AG09309 (cell line): ENCODE measurements at regions not wholly inside any gene's neighbourhood (a gene's known extent, or its start where the extent isn't known, plus 50 kb on each side); places are given as distances from the start of the nearest gene placed in this dataset.

Source experiments
- DNase-seq: peaks from one replicate; pipeline ENCODE4 v3.0.0-alpha.2; 2010; ENCODE audit warnings: low read depth
- H3K4me3 ChIP-seq: 2 replicates; pipeline ENCODE4 v1.5.1; 2011; ENCODE audit warnings: mild to moderate bottlenecking, low read depth, low read length, moderate library complexity; ENCODE audit not compliant: control insufficient read depth
- TF ChIP-seq, protein P1 (sequence below): IDR thresholded peaks from 2 replicates; pipeline ENCODE4 v1.5.1; 2011; ENCODE audit warnings: mild to moderate bottlenecking, low read depth, low read length, inconsistent platforms; ENCODE audit not compliant: insufficient read depth, control insufficient read depth; ENCODE audit errors: missing control alignments

DNA sequence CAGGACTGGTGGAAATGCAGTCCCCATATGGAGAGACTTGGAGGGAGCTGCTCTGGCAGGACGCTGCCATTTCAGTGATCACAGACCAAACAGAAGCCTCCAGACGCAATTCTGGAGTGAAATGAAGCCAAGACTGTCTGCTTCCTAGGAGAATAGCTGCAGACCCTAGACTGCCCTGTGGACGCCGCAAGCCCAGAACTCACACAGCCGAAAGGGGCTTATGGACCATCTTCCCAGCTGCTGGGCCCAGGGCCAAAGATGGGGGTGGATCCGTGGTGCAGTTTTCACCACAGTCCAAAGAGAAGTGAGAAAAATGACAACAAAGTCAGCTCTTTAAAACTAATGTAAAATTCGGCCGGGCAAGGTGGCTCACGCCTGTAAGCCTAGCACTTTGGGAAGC is 165.7 kb downstream of the CBLN1 start:
- TF ChIP-seq, protein P1, sequence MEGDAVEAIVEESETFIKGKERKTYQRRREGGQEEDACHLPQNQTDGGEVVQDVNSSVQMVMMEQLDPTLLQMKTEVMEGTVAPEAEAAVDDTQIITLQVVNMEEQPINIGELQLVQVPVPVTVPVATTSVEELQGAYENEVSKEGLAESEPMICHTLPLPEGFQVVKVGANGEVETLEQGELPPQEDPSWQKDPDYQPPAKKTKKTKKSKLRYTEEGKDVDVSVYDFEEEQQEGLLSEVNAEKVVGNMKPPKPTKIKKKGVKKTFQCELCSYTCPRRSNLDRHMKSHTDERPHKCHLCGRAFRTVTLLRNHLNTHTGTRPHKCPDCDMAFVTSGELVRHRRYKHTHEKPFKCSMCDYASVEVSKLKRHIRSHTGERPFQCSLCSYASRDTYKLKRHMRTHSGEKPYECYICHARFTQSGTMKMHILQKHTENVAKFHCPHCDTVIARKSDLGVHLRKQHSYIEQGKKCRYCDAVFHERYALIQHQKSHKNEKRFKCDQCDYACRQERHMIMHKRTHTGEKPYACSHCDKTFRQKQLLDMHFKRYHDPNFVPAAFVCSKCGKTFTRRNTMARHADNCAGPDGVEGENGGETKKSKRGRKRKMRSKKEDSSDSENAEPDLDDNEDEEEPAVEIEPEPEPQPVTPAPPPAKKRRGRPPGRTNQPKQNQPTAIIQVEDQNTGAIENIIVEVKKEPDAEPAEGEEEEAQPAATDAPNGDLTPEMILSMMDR, result no peak
- no peak for DNase-seq

DNA sequence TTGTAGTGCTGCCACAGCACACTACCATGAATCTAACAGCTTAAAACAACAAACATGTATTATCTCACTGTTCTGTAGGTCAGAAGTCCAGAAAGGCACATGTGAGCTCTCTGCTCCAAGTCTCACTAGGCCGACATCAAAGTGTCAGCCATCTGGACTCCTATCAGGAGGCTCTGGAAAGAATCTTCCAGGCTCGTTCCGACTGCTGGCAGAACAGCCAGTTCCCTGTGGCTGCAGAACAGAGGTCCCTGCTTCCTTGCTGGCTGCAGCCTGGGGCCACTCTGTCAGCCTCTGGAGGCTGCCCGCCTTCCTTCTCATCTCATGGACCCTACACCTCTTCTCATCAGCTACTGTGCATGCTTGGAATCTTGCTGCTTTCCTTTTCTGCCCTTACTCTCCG is 168.9 kb downstream of the CBLN1 start:
- no peak overlapping the region for H3K4me3 ChIP-seq
- no peak for DNase-seq
- TF ChIP-seq, protein P1, result no peak

More for the DNA sequence above, 165.7 kb downstream of the CBLN1 start:
- no peak overlapping the region for H3K4me3 ChIP-seq

DNA sequence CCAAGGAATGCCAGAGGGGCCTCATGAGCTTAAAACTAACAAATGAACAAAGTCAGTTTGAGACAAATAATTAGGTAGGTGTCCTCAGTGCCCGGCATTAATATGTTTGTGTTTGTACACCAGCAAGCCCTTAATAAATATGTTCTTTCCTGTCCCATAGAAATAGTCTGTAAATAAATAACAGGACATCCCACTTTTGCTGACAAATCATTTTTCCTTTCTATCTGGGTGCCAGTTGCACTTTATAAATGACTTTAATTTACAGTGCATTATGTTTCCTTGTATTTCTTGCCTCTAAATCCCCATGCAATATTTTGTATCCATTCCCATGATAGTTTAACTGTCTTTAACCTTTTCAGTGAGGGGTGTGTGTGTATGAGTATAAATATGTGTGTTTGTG is 170.3 kb downstream of the CBLN1 start:
- H3K4me3 ChIP-seq, result no peak overlapping the region
- DNase-seq, result no peak
- TF ChIP-seq, protein P1, result no peak

DNA sequence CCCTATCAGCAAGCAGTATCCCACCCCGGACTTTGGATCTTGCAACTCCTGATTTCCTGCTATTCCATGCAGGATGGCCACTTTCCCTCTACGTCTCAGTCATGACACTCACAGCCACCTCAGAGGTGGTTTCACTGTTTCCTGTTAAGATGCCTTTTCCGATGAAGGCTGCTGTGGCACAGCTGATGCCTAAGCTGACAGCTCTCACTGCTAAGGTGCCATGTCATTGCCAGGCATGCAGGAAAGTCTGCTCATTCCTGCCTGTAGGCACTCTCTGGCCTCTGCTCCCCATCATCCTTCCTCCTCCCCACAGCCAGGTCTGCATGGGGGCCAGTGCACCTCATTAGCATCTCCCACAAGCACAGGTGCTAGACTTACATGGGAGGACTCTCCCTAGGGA is 173.0 kb downstream of the CBLN1 start:
- no peak overlapping the region for H3K4me3 ChIP-seq
- DNase-seq, result no peak
- TF ChIP-seq, protein P1, result no peak

DNA sequence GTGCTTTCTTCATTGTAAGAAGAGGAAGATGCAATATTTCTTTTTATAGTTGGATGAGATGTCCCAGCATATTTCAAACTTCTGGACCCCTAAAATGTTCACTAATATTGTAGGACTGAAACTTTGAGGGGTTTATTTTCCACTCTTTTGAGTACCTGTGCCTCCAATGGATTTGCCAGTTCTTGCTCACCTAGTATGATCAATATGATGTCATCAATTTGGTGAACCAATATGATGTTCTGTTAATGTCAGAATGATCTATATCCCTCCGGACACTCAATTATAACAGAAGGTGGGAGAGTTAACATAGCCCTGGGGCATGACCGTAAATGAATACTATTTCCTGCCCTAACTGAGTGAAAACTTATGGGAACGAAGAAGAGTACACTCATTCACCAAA is 178.3 kb downstream of the CBLN1 start:
- TF ChIP-seq, protein P1, result no peak
- DNase-seq, result no peak
- H3K4me3 ChIP-seq, result no peak overlapping the region

DNA sequence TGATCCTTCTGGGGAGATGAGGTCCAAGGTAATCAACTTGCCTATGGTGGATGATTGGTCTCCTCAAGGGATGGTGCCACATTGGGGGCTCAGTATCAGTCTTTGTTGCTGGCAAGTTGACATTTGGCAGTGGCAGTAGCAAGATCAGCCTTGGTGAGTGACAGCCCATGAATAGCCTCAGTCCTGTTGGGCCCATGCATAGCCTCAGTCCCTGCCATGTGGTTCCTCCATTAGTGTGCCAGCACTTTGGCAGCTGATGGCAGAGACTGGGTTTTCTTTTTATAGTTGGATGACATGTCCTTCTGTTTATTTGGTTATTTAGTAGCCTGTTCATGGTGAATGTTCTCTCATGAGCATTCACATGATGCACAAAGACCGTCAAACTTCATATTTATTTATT is 179.6 kb downstream of the CBLN1 start:
- H3K4me3 ChIP-seq, result no peak overlapping the region
- TF ChIP-seq, protein P1, result no peak
- DNase-seq, result no peak

DNA sequence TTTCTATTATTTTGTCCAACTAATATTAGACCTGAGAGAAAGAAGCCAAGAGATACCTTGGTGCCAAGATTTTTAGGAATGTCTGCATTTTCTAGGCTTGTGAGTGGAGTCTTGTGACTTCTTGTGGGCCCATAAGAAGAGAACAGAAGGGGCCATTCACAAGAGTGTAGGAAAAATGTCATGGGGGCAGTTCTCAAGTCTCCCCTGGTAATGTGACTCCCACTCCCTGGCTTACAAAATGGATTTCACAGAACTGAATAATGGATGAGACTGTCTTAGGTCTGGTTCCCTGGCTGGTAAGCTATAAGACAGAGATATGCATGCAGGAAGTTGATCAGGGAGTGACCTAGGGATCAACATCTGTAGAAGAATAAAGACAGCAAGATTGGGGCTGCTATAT is 181.3 kb downstream of the CBLN1 start:
- no peak for DNase-seq
- TF ChIP-seq, protein P1, result no peak
- H3K4me3 ChIP-seq, result no peak overlapping the region
